Suprapubic skin (tissue), 4 donors: ENCODE measurements at regions not wholly inside any gene's neighbourhood (a gene's known extent, or its start where the extent isn't known, plus 50 kb on each side); places are given as distances from the start of the nearest gene placed in this dataset.

Experiments
- POLR2A ChIP-seq, 2 donors: fragments of 450-650 bp; IDR thresholded peaks; one replicate each; pipeline ENCODE4 v1.6.1; 2017; ENCODE audit warnings: antibody characterized with exemption in 2 of 2, mild to moderate bottlenecking in 2 of 2, moderate library complexity in 2 of 2
- POLR2AphosphoS5 ChIP-seq, 3 donors: sonication (generic); formaldehyde crosslinking; IDR thresholded peaks; one replicate each; pipeline ENCODE4 v1.6.1; 2017; ENCODE audit warnings: antibody characterized with exemption in 3 of 3
- TF ChIP-seq, protein P1 (sequence below), 2 donors: fragments of 200-600 bp in 1 of 2; fragments of 450-650 bp in 1 of 2; sonication (generic) in 1 of 2; IDR thresholded peaks; one replicate each; pipeline ENCODE4 v1.5.1; 2016 to 2019; ENCODE audit warnings: antibody characterized with exemption in 2 of 2, mild to moderate bottlenecking in 1 of 2, moderate library complexity in 1 of 2

GRCh38 chr6:76684875-76685274 is 612.4 kb upstream of the IMPG1 start:
- TF ChIP-seq POLR2AphosphoS5 (IDR thresholded peaks at IDR 0.05): no peak
- TF ChIP-seq, protein P1, sequence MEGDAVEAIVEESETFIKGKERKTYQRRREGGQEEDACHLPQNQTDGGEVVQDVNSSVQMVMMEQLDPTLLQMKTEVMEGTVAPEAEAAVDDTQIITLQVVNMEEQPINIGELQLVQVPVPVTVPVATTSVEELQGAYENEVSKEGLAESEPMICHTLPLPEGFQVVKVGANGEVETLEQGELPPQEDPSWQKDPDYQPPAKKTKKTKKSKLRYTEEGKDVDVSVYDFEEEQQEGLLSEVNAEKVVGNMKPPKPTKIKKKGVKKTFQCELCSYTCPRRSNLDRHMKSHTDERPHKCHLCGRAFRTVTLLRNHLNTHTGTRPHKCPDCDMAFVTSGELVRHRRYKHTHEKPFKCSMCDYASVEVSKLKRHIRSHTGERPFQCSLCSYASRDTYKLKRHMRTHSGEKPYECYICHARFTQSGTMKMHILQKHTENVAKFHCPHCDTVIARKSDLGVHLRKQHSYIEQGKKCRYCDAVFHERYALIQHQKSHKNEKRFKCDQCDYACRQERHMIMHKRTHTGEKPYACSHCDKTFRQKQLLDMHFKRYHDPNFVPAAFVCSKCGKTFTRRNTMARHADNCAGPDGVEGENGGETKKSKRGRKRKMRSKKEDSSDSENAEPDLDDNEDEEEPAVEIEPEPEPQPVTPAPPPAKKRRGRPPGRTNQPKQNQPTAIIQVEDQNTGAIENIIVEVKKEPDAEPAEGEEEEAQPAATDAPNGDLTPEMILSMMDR (IDR thresholded peaks at IDR 0.05): no peak
- no peak for TF ChIP-seq POLR2A (IDR thresholded peaks at IDR 0.05)
